SK-N-MC (cell line): ENCODE measurements at regions not wholly inside any gene's neighbourhood (a gene's known extent, or its start where the extent isn't known, plus 50 kb on each side); places are given as distances from the start of the nearest gene placed in this dataset.

ENCODE experiments used
- FOXP2 ChIP-seq: optimal IDR thresholded peaks from 2 replicates; pipeline ENCODE3; 2011; ENCODE audit warnings: mild to moderate bottlenecking, moderate library complexity; ENCODE audit not compliant: insufficient read depth; ENCODE audit errors: extremely low read length, control extremely low read depth
- POLR2AphosphoS5 ChIP-seq: IDR thresholded peaks from 2 replicates; pipeline ENCODE4 v1.6.1; 2012; ENCODE audit warnings: mild to moderate bottlenecking, low read depth, low read length, borderline replicate concordance

GRCh38 chr17:33868899-33869298, 386.2 kb upstream of the CCL2 start:
- no peak for TF ChIP-seq POLR2AphosphoS5
- no peak for TF ChIP-seq FOXP2
